H1 (cell line): ENCODE measurements at regions not wholly inside any gene's neighbourhood (a gene's known extent, or its start where the extent isn't known, plus 50 kb on each side); places are given as distances from the start of the nearest gene placed in this dataset.

Experiments used
- KDM4A ChIP-seq: IDR thresholded peaks from one replicate; pipeline ENCODE4 v1.7.1; 2012; ENCODE audit warnings: low read depth, mild to moderate bottlenecking, moderate library complexity, low read length, inconsistent platforms; ENCODE audit not compliant: severe bottlenecking
- MAFK ChIP-seq: IDR thresholded peaks from 2 replicates; pipeline ENCODE4 v1.6.1; 2012; ENCODE audit warnings: low read depth, mild to moderate bottlenecking, improper control_type of control experiment, low read length
- SP4 ChIP-seq: IDR thresholded peaks from 2 replicates; pipeline ENCODE4 v1.6.1; 2012; ENCODE audit warnings: low read length, inconsistent platforms
- YY1 ChIP-seq: IDR thresholded peaks from 2 replicates; pipeline ENCODE4 v1.6.1; 2011; ENCODE audit warnings: low read depth, mild to moderate bottlenecking, low read length

DNA sequence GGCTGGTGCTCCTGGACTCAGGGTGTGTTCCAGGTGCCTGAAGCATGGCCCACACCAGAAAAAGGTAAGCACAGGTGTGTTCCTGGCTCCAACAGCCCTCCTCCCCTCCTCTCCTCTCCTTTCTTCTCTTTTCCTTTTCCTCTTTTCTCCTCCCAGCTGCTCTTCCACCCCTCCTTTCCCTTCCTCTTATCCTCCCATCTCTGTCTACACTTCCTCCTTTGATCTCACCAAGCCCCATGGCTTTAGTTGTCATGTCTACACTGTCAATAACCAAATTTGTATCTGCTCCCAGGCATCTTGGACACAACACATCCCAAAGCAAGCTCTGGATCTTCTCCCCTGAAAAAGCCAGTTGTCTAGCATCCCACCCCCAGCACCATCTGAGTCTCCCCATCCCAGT lies 56.7 kb upstream of the LAPTM5 start (continued):
- TF ChIP-seq SP4, result no peak
- no peak for TF ChIP-seq YY1
- TF ChIP-seq KDM4A, result no peak
- no peak for TF ChIP-seq MAFK
